HK-2 (cell line): ENCODE measurements at regions not wholly inside any gene's neighbourhood (a gene's known extent, or its start where the extent isn't known, plus 50 kb on each side); places are given as distances from the start of the nearest gene placed in this dataset.
"Not testable (repeated sequence)": the region's sequence is repeated elsewhere in the genome, so short reads cannot be mapped to it uniquely, and the experiment has no call there.

ENCODE experiments used
- DNase-seq: peaks from one replicate; pipeline ENCODE4 v3.0.0-alpha.2; 2018; ENCODE audit not compliant: unreplicated experiment

- no peak for DNase-seq
These were observed 100.0 kb upstream of the PIK3R1 start for GRCh38 chr5:68115584-68115983.

GRCh38 chr5:68114378-68115040, 101.0 kb upstream of the PIK3R1 start:
- DNase-seq = no peak

- DNase-seq = no peak
These were observed 102.9 kb upstream of the PIK3R1 start for GRCh38 chr5:68112658-68113057.

GRCh38 chr5:68110894-68111293, 104.7 kb upstream of the PIK3R1 start:
- no peak for DNase-seq

GRCh38 chr5:68110264-68110663, 105.3 kb upstream of the PIK3R1 start:
- no peak for DNase-seq

DNA sequence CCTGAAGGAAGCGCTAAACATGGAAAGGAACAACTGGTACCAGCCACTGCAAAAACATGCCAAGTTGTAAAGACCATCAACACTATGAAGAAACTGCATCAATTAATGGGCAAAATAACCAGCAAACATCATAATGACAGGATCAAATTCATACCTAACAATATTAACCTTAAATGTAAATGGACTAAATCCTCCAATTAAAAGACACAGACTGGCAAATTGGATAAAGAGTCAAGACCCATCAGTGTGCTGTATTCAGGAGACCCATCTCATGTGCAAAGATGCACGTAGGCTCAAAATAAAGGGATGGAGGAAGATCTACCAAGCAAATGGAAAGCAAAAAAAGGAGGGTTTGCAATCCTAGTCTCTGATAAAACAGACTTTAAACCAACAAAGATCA, 111.3 kb upstream of the PIK3R1 start:
- DNase-seq = not testable (repeated sequence)

GRCh38 chr5:68103297-68103696, 112.3 kb upstream of the PIK3R1 start:
- not testable (repeated sequence) for DNase-seq

DNA sequence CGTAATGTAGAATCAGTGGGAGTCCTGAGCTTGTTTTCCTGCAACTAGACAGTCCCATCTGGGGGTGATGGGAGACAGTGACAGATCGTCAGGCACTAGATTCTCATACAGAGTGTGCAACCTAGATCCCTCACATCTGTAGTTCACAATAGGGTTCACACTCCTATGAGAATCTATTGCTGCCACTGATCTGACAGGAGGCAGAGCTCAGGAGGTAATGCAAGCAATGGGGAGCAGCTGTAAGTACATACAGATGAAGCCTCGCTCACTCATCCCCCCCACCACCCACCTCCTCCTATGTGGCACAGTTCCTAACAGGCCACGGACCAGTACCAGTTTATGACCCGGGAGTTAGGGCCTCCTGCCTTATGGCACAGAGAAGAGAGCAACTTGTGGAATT, 116.2 kb upstream of the PIK3R1 start:
- DNase-seq = no peak

GRCh38 chr5:68093455-68094159, 121.9 kb upstream of the PIK3R1 start:
- DNase-seq = no peak

- DNase-seq = no peak
These were observed 127.3 kb upstream of the PIK3R1 start for GRCh38 chr5:68088302-68088701.

- no peak for DNase-seq
These were observed 127.7 kb upstream of the PIK3R1 start for GRCh38 chr5:68087866-68088265.

GRCh38 chr5:68086857-68087256, 128.7 kb upstream of the PIK3R1 start:
- DNase-seq = no peak

GRCh38 chr5:68086439-68086838, 129.1 kb upstream of the PIK3R1 start:
- no peak for DNase-seq

GRCh38 chr5:68084396-68084795, 131.2 kb upstream of the PIK3R1 start:
- no peak for DNase-seq

DNA sequence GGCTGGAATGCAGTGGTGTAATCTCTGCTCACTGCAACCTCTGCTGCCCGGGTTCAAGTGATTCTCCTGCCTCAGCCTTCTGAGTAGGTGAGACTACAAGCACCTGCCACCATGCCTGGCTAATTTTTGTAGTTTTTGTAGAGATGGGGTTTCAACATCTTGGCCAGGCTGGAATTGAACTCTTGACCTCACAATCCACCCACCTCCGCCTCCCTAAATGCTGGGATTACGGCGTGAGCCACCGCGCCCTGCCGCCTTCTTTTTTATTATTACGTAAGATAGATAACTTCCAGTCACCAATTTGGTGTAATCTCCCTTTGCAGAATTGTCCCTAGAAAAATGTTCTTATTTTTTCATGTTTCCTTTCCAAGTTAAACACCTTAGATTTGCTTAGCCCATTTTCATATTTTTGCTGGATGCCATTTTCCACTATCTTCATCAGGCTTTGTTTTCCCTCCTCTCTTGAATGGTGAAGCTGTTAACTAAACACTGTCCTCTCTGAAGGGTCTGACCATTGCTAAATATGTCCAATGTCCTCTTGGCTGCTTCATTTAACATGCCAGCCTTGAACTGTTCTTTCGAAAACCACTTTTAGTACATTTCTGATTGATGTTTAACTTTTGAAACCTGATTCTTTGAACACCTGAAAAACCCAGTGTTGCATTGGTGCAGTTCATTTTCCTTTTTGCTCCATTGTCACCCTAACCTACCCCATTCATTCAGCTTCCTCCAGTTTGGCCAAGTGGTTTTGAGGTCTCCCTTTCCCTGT, 135.1 kb upstream of the PIK3R1 start:
- no peak for DNase-seq

DNA sequence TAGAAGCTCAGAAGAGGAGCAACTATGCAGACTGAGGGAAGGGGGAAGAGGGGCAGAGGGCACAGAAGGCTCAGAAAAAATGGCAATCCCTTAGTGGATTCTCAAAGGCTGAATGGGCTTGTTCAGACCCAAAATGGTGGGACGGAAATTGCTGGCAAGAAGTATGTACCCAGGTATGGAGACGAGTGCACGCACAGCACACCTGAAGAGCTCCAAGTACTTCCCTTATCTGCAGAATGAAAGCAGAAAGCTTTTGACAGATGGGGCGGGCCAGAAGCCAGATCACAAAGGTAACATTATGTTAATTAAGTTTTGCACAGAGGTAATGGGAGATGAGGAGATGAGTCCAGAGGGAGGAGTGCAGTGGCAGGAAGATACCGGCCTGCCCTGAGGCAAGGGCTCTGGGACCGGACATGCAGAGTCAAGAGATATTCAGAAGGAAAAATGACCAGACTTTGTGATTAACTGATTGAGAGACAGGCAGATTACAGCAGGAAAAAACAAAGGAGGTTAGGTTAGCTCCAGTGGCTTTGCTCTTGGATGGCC, 138.1 kb upstream of the PIK3R1 start:
- DNase-seq = no peak

- no peak for DNase-seq
These were observed 140.9 kb upstream of the PIK3R1 start for GRCh38 chr5:68074633-68075032.

DNA sequence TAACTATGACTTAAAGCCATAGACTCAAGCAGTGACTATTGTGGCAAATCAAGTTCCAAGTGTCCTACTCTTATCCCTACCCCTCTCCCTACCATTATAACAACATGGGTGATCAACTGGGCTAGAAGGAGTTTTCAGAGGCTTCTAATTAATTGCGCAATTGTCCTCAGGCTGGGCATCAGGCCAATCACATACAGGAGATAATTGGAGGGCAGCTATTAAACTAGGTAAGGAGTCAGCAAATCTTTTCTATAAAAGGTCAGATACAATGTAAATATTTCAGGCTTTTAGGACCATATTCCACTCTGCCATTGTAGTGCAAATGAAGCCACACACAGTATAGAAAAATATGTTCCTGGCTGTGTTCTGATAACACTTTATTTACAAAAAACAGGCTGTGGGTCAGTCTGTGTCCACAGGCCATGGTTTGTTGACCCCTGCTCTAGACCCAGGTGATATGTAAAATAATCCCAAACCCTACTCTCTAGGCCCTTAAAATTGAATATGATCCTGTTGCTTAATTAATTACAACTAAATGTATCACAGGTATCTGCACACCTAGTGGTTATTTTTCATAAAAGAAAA, 141.4 kb upstream of the PIK3R1 start:
- DNase-seq = no peak

- no peak for DNase-seq
These were observed 143.8 kb upstream of the PIK3R1 start for GRCh38 chr5:68071736-68072135.

GRCh38 chr5:68071282-68071632, 144.3 kb upstream of the PIK3R1 start:
- no peak for DNase-seq

DNA sequence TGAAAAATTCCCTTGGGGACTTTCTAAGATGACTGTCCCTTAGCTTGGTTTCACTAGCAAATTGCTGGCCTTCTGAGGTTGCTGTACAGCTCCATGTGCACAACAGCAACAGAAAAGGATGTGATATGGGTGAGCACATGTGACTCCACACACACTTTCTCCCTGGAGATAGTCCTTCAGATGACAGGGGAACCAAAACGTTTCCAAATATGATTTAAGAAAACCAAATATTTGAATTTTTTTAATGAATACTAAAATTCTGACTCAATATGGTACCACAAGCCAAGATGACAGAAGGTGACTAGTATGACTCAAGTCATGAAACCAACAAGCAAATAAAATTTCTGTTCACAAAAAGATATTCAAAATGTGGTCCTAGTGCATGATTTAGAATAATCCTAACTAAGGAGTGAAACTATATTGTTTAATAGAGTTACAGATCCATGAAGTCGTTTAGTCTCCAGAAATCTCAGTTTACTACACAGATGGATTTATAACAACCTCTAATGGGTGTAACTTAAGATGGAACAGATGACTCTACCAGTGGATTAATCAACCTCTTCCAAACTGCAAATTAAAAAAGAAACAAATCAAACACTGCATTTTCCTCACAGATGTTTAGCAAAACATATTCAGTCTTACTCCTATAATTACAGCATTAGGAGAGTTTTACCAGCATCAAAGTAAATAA, 144.8 kb upstream of the PIK3R1 start:
- DNase-seq = no peak
